ENCODE measurements at regions not wholly inside any gene's neighbourhood (a gene's known extent, or its start where the extent isn't known, plus 50 kb on each side); places are given as distances from the start of the nearest gene placed in this dataset.
A peak's percentile ranks its signal among the peaks of the same experiment; 100 is the strongest.

DNA sequence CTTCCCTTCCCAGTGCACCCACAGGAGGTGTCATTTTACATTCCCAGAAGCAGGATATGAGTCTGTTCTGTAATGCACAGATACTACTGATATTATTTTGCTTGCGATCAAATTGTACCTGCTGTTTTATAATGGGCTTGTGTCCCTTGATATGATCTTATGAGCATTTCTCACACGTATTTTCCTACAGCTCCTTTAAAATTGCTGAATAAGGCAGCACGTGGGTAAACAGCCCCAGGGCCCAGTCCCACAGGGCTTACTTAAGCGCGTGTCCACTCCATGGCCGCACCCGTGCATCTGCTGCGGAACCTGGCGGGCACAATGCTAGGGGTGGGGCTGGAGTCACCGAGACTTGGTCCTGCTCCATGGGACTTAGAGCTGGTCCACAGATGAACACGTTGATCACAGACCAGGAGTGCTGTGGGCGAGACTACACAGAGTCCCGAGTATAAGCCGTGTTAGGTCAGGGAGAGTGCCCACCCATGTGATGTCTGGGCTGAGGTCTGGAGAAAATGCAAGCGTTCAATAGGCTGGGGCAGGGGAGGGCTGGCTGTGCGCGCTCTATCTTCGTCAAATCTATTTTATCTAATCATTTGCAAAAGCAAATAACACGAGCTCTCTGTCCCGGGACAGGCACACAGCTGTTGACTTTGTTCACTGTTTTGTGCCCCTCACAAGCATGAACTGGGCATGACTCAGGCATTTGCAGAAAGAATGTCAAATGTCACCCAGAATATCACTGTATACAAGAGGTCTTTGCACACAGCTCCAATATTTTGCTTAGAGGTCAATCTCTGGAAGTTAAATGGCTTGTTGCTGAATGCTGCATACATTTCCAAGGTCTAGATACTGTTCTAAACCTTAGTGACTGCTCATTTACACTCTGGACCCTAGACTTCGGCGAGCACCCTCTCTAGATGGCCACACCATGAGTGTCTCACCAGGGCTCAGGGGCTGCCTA is 119.3 kb downstream of the CRYAA start:
- intact Hi-C loops (cut with micrococcal nuclease): loop anchor here (1.0 to 2.0 kb wide), 2 partner anchors 45 to 57 kb away; no protein-coding TSS in a partner anchor
- POLR2A ChIA-PET (ENCODE audit: unreplicated experiment): interaction anchor here (0.6 kb wide), 2 partner anchors 45 to 53 kb away, joined by 3 read pairs; no protein-coding TSS in a partner anchor
- ATAC-seq: peak; percentile 72
- DNase-seq: peak; percentile 78
- H2AFZ ChIP-seq (ENCODE audit: low read length): peak overlapping the region; percentile 55
- H3K4me3 ChIP-seq (ENCODE audit: low read length): peak overlapping the region; percentile 39
- peak overlapping the region; percentile 98 for H3K27ac ChIP-seq (ENCODE audit: low read length)
- no peaks in the 10 kb centered on the region for H3K79me2 ChIP-seq (ENCODE audit: low read length)
- H3K9ac ChIP-seq (ENCODE audit: low read length): peak overlapping the region; percentile 84
- TSS peak; percentile 94 for BruUV-seq (replicated peaks)
- H4K20me1 ChIP-seq (ENCODE audit: low read length): no peaks in the 10 kb centered on the region
- H3K9me2 ChIP-seq (replicated peaks; ENCODE audit: low read length): no peaks in the 10 kb centered on the region
- H3K9me3 ChIP-seq (ENCODE audit: low read length): no peaks in the 10 kb centered on the region
- no peaks in the 10 kb centered on the region for H3K27me3 ChIP-seq (ENCODE audit: low read length)
- peaks cover 7% of the 10 kb centered on the region for H3F3A ChIP-seq (ENCODE audit: low read length, unreplicated experiment)
- peaks cover 32% of the 10 kb centered on the region for H3K4me1 ChIP-seq (ENCODE audit: insufficient read depth, low read length)
- H3K36me3 ChIP-seq (ENCODE audit: low read depth, low read length): no peaks in the 10 kb centered on the region
- CTCF ChIA-PET: no interaction called here
- TF ChIP-seq EZH2phosphoT487 (IDR thresholded peaks at IDR 0.05; ENCODE audit: borderline replicate concordance, low read length): peak; percentile 82
- TF ChIP-seq EZH2 (IDR thresholded peaks at IDR 0.05; ENCODE audit: low read length, unreplicated experiment): no peak
- H3K4me2 ChIP-seq (ENCODE audit: low read length): peak overlapping the region; percentile 65

DNA sequence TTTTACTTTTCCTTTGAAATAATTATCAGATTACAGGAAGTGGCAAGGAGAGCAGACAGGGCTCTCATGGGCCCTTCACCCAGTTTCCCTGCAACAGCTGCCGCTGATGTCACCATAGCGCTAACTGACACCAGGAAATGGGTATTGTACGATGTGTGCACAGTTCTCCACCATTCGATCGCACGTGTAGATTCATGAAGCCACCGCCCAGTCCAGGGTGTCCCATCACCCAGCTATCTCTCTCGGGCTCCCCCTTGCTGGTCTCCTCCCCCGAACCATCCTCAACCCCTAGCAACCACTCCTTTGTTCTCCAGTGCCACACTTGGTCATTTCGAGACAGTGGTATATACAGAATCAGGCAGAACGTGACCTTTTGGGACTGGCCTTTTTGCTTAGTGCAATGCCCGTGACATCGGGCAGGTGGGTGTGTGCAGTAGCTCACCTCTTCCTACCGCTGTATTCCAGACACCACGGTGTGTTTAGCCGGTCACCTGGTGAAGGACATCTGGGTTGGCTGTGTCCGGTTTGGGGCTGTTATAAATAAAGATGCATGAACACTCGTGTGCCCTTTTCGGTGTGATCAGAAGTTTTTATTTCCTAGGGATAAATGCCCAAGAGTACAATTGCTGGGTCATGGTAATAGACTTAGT is 118.4 kb downstream of the CRYAA start:
- H3K9me2 ChIP-seq (replicated peaks; ENCODE audit: low read length): no peaks in the 10 kb centered on the region
- peak overlapping the region; percentile 55 for H2AFZ ChIP-seq (ENCODE audit: low read length)
- H3K27ac ChIP-seq (ENCODE audit: low read length): peak overlapping the region; percentile 98
- ChIA-PET POLR2A (ENCODE audit: unreplicated experiment) (no interaction called here), CTCF (no interaction called here)
- peak; percentile 87 for DNase-seq
- H3K4me2 ChIP-seq (ENCODE audit: low read length): peak overlapping the region; percentile 65
- peak overlapping the region; percentile 39; the same call in 1 of the 2 replicates for H3K4me3 ChIP-seq (ENCODE audit: low read length)
- H3K9ac ChIP-seq (ENCODE audit: low read length): peak overlapping the region; percentile 84
- no peaks in the 10 kb centered on the region for H3K9me3 ChIP-seq (ENCODE audit: low read length)
- H3K4me1 ChIP-seq (ENCODE audit: insufficient read depth, low read length): peaks cover 32% of the 10 kb centered on the region
- intact Hi-C loops (cut with micrococcal nuclease): loop anchor here (1.0 to 2.0 kb wide), 2 partner anchors 46 to 58 kb away; no protein-coding TSS in a partner anchor
- peaks cover 7% of the 10 kb centered on the region for H3F3A ChIP-seq (ENCODE audit: low read length, unreplicated experiment)
- peak; percentile 79 for ATAC-seq
- no peaks in the 10 kb centered on the region for H3K36me3 ChIP-seq (ENCODE audit: low read depth, low read length)
- BruUV-seq (replicated peaks): TSS peak; percentile 96
- no peaks in the 10 kb centered on the region for H4K20me1 ChIP-seq (ENCODE audit: low read length)
- TF ChIP-seq CTCF (conservative IDR thresholded peaks at IDR 0.05; ENCODE audit: low read depth, low read length) (peak; percentile 16; the same call in 1 of the 2 replicates), EZH2 (IDR thresholded peaks at IDR 0.05; ENCODE audit: low read length, unreplicated experiment) (no peak), EZH2phosphoT487 (IDR thresholded peaks at IDR 0.05; ENCODE audit: borderline replicate concordance, low read length) (no peak)
- H3K27me3 ChIP-seq (ENCODE audit: low read length): no peaks in the 10 kb centered on the region
- H3K79me2 ChIP-seq (ENCODE audit: low read length): no peaks in the 10 kb centered on the region

DNA sequence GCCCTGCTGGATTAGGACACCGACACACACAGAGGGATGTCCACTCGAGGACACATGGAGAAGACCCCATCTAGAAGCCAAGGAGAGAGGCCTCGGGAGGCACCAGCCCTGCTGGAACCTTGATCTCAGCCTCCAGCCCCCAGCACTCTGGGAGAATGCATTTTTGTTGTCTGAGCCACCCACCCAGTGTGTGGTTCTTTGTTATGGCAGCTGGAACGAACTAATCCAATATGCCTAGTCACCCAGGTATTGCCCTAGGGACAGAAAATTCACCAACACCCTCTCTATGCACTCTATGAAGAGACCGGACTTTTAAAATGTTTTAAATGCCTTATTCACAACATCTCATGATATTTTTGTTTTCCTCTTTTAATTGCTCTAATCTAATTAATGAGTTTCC is 117.4 kb downstream of the CRYAA start:
- Histone ChIP-seq H3K9ac (ENCODE audit: low read length) (no peak overlapping the region), H3F3A (ENCODE audit: low read length, unreplicated experiment) (peaks cover 7% of the 10 kb centered on the region), H3K4me1 (ENCODE audit: insufficient read depth, low read length) (peaks cover 32% of the 10 kb centered on the region), H3K27me3 (ENCODE audit: low read length) (no peaks in the 10 kb centered on the region), H3K4me3 (ENCODE audit: low read length) (no peak overlapping the region), H2AFZ (ENCODE audit: low read length) (no peak overlapping the region), H3K79me2 (ENCODE audit: low read length) (no peaks in the 10 kb centered on the region), H3K9me3 (ENCODE audit: low read length) (no peaks in the 10 kb centered on the region), H4K20me1 (ENCODE audit: low read length) (no peaks in the 10 kb centered on the region), H3K9me2 (replicated peaks; ENCODE audit: low read length) (no peaks in the 10 kb centered on the region), H3K36me3 (ENCODE audit: low read depth, low read length) (no peaks in the 10 kb centered on the region), H3K4me2 (ENCODE audit: low read length) (no peak overlapping the region), H3K27ac (ENCODE audit: low read length) (peak overlapping the region; percentile 98; the same call in 1 of the 2 replicates)
- ChIA-PET POLR2A (ENCODE audit: unreplicated experiment) (no interaction called here), CTCF (no interaction called here)
- no peak for TF ChIP-seq EZH2 (IDR thresholded peaks at IDR 0.05; ENCODE audit: low read length, unreplicated experiment)
- TF ChIP-seq CTCF (conservative IDR thresholded peaks at IDR 0.05; ENCODE audit: low read depth, low read length): no peak
- TF ChIP-seq EZH2phosphoT487 (IDR thresholded peaks at IDR 0.05; ENCODE audit: borderline replicate concordance, low read length): no peak
- BruUV-seq (replicated peaks): no TSS peak
- no peak for ATAC-seq
- no peak for DNase-seq
- intact Hi-C loops (cut with micrococcal nuclease): loop anchor here (2.0 kb wide), 1 partner anchor 59 kb away; no protein-coding TSS in a partner anchor
